Activated CD4-positive, alpha-beta T cell treated with anti-CD3 and anti-CD28 coated beads, Interleukin-2, amount 10 ng/mL, durations not matched to agents 24 days and 14 days (primary cell): ENCODE measurements at regions not wholly inside any gene's neighbourhood (a gene's known extent, or its start where the extent isn't known, plus 50 kb on each side); places are given as distances from the start of the nearest gene placed in this dataset.
"Not testable (repeated sequence)": the region's sequence is repeated elsewhere in the genome, so short reads cannot be mapped to it uniquely, and the experiment has no call there.

ENCODE experiments used
- DNase-seq: peaks from one replicate; pipeline ENCODE4 v3.0.0; 2022
- H3K27ac Mint-ChIP-seq: one replicate; pipeline ENCODE4 v1.8.0; 2022; ENCODE audit warnings: mild to moderate bottlenecking, mixed read lengths
- H3K27me3 Mint-ChIP-seq: one replicate; pipeline ENCODE4 v1.8.0; 2022; ENCODE audit warnings: mixed read lengths
- H3K36me3 Mint-ChIP-seq: one replicate; pipeline ENCODE4 v1.8.0; 2022; ENCODE audit warnings: low read depth, mild to moderate bottlenecking, mixed read lengths
- H3K4me1 Mint-ChIP-seq: one replicate; pipeline ENCODE4 v1.8.0; 2021; ENCODE audit warnings: mixed read lengths
- H3K4me3 Mint-ChIP-seq: one replicate; pipeline ENCODE4 v1.8.0; 2022; ENCODE audit warnings: mild to moderate bottlenecking, moderate library complexity, mixed read lengths
- H3K9me3 Mint-ChIP-seq: one replicate; pipeline ENCODE4 v1.8.0; 2021; ENCODE audit warnings: mixed read lengths
- intact Hi-C: fragments of 100-400 bp; cut with micrococcal nuclease; formaldehyde crosslinking; loops from one replicate; pipeline ENCODE4 v1.15.1; 2023

GRCh38 chr10:29363930-29364329 lies 75.1 kb downstream of the LYZL1 start:
- intact Hi-C loops, H3K27ac Mint-ChIP-seq, H3K9me3 Mint-ChIP-seq, H3K36me3 Mint-ChIP-seq, H3K4me3 Mint-ChIP-seq, H3K4me1 Mint-ChIP-seq, DNase-seq, H3K27me3 Mint-ChIP-seq: not testable (repeated sequence)

GRCh38 chr10:29366206-29366605 lies 77.3 kb downstream of the LYZL1 start:
- DNase-seq, H3K27ac Mint-ChIP-seq, H3K27me3 Mint-ChIP-seq, intact Hi-C loops, H3K4me1 Mint-ChIP-seq, H3K36me3 Mint-ChIP-seq, H3K4me3 Mint-ChIP-seq, H3K9me3 Mint-ChIP-seq: not testable (repeated sequence)

GRCh38 chr10:29369419-29369818 lies 80.5 kb downstream of the LYZL1 start:
- no peak for DNase-seq
- Mint-ChIP-seq H3K36me3 (no peaks in the 10 kb centered on the region), H3K9me3 (no peaks in the 10 kb centered on the region), H3K27me3 (peaks cover 11% of the 10 kb centered on the region), H3K4me1 (no peaks in the 10 kb centered on the region), H3K4me3 (no peak overlapping the region), H3K27ac (no peak overlapping the region)
- intact Hi-C loops: no loop called here

- Mint-ChIP-seq H3K4me3 (no peak overlapping the region), H3K27me3 (peaks cover 11% of the 10 kb centered on the region), H3K4me1 (no peaks in the 10 kb centered on the region), H3K36me3 (no peaks in the 10 kb centered on the region), H3K27ac (no peak overlapping the region), H3K9me3 (no peaks in the 10 kb centered on the region)
- intact Hi-C loops: no loop called here
- DNase-seq: no peak
Observed at GRCh38 chr10:29370097-29371092, 81.5 kb downstream of the LYZL1 start.

GRCh38 chr10:29372920-29373319 lies 84.0 kb downstream of the LYZL1 start:
- intact Hi-C loops: no loop called here
- Mint-ChIP-seq H3K36me3 (no peaks in the 10 kb centered on the region), H3K4me1 (no peaks in the 10 kb centered on the region), H3K27me3 (peaks cover 11% of the 10 kb centered on the region), H3K4me3 (no peak overlapping the region), H3K27ac (no peak overlapping the region), H3K9me3 (no peaks in the 10 kb centered on the region)
- no peak for DNase-seq

GRCh38 chr10:29374162-29374561 lies 85.3 kb downstream of the LYZL1 start:
- Mint-ChIP-seq H3K4me3 (no peak overlapping the region), H3K9me3 (no peaks in the 10 kb centered on the region), H3K4me1 (no peaks in the 10 kb centered on the region), H3K27ac (no peak overlapping the region), H3K27me3 (peaks cover 7% of the 10 kb centered on the region), H3K36me3 (no peaks in the 10 kb centered on the region)
- no peak for DNase-seq
- intact Hi-C loops: no loop called here

- no peak overlapping the region for H3K27ac Mint-ChIP-seq
- H3K36me3 Mint-ChIP-seq: no peaks in the 10 kb centered on the region
- H3K27me3 Mint-ChIP-seq: peaks cover 11% of the 10 kb centered on the region
- intact Hi-C loops: loop anchor here (2.0 to 5.0 kb wide), 3 partner anchors 73 to 136 kb away; no protein-coding TSS in a partner anchor
- H3K4me1 Mint-ChIP-seq: peaks cover 6% of the 10 kb centered on the region
- H3K4me3 Mint-ChIP-seq: no peak overlapping the region
- H3K9me3 Mint-ChIP-seq: no peaks in the 10 kb centered on the region
- DNase-seq: no peak
Observed at GRCh38 chr10:29375888-29376287, 87.0 kb downstream of the LYZL1 start.

GRCh38 chr10:29377333-29377961 lies 88.6 kb downstream of the LYZL1 start:
- peaks cover 9% of the 10 kb centered on the region for H3K27me3 Mint-ChIP-seq
- H3K36me3 Mint-ChIP-seq: no peaks in the 10 kb centered on the region
- H3K4me3 Mint-ChIP-seq: no peak overlapping the region

GRCh38 chr10:29378106-29378505 lies 89.2 kb downstream of the LYZL1 start:
- no peaks in the 10 kb centered on the region for H3K36me3 Mint-ChIP-seq
- peaks cover 7% of the 10 kb centered on the region for H3K27me3 Mint-ChIP-seq
- H3K4me3 Mint-ChIP-seq: no peak overlapping the region
- no peaks in the 10 kb centered on the region for H3K9me3 Mint-ChIP-seq
- no peak overlapping the region for H3K27ac Mint-ChIP-seq
- DNase-seq: no peak
- intact Hi-C loops: loop anchor here (5.0 kb wide), 2 partner anchors 119 to 134 kb away; no protein-coding TSS in a partner anchor
- H3K4me1 Mint-ChIP-seq: peaks cover 10% of the 10 kb centered on the region

More at GRCh38 chr10:29377333-29377961, 88.6 kb downstream of the LYZL1 start:
- Mint-ChIP-seq H3K9me3 (no peaks in the 10 kb centered on the region), H3K27ac (no peak overlapping the region), H3K4me1 (peaks cover 6% of the 10 kb centered on the region)
- peak; percentile 60 for DNase-seq
- intact Hi-C loops: loop anchor here (2.0 to 5.0 kb wide), 3 partner anchors 71 to 135 kb away; no protein-coding TSS in a partner anchor

- Mint-ChIP-seq H3K27ac (no peak overlapping the region), H3K4me3 (no peak overlapping the region), H3K4me1 (peaks cover 11% of the 10 kb centered on the region), H3K36me3 (no peaks in the 10 kb centered on the region), H3K9me3 (no peaks in the 10 kb centered on the region), H3K27me3 (peaks cover 14% of the 10 kb centered on the region)
- intact Hi-C loops: loop anchor here (5.0 kb wide), 2 partner anchors 118 to 133 kb away; no protein-coding TSS in a partner anchor
- DNase-seq: no peak
Observed at GRCh38 chr10:29379208-29379607, 90.3 kb downstream of the LYZL1 start.

GRCh38 chr10:29379777-29380598 lies 91.1 kb downstream of the LYZL1 start:
- not testable (repeated sequence) for H3K9me3 Mint-ChIP-seq, H3K27ac Mint-ChIP-seq, H3K36me3 Mint-ChIP-seq, DNase-seq, H3K4me3 Mint-ChIP-seq
- Mint-ChIP-seq H3K27me3 (peaks cover 17% of the 10 kb centered on the region), H3K4me1 (peaks cover 11% of the 10 kb centered on the region)
- intact Hi-C loops: loop anchor here (5.0 kb wide), 2 partner anchors 117 to 132 kb away; no protein-coding TSS in a partner anchor

- DNase-seq, H3K9me3 Mint-ChIP-seq, H3K4me3 Mint-ChIP-seq, H3K27ac Mint-ChIP-seq, intact Hi-C loops, H3K36me3 Mint-ChIP-seq: not testable (repeated sequence)
- Mint-ChIP-seq H3K4me1 (peaks cover 11% of the 10 kb centered on the region), H3K27me3 (peaks cover 17% of the 10 kb centered on the region)
Observed at GRCh38 chr10:29380599-29381511, 92.0 kb downstream of the LYZL1 start.
